Iris pigment epithelial cell (primary cell): ENCODE measurements at regions not wholly inside any gene's neighbourhood (a gene's known extent, or its start where the extent isn't known, plus 50 kb on each side); places are given as distances from the start of the nearest gene placed in this dataset.

ENCODE experiments used
- DNase-seq: peaks from one replicate; pipeline ENCODE4 v3.0.0-alpha.2; 2011; ENCODE audit warnings: low read depth

DNA sequence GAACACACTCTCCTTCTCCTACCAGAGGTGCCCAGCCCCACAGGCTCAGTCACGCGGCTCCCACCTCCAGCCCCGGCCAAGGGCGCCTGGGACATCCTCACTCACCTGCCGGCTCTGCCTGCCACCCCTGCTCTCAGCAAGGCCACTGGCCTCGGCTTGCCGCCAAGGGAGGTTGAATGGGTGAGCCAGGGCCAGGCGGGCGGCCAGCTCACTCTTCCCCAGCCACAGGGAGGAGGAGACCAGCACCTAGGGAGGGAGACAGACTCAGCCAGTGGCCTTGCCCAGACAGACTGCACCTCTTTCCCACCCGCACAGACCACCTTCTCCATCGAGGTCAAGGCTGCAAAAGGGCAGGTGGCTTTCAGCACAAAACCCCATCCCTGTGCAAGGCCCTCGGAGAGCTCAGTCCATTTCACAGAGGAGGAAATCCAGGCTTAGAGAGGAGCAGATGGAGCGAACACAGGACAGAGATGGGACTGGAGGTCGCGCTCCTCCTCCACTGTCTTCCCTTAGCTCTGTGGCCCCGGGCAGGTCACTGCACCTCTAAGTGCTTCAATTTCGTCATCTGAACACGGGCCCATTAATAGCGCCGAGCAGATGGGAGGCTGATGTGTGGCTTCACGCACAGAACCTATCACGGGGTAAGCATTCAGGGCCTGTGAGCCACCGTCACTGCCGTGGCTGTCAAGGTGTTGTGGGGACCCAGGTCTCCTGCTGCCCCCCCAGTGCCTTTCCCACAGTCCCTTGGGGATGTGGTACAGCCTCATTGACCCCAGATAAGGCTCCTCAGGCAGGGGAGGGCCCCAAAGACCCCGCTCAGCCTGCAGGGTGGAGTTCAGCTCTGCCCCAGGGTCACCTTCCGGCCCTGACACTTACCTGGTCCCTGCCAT lies 56.1 kb downstream of the RMI2 start:
- DNase-seq: no peak

DNA sequence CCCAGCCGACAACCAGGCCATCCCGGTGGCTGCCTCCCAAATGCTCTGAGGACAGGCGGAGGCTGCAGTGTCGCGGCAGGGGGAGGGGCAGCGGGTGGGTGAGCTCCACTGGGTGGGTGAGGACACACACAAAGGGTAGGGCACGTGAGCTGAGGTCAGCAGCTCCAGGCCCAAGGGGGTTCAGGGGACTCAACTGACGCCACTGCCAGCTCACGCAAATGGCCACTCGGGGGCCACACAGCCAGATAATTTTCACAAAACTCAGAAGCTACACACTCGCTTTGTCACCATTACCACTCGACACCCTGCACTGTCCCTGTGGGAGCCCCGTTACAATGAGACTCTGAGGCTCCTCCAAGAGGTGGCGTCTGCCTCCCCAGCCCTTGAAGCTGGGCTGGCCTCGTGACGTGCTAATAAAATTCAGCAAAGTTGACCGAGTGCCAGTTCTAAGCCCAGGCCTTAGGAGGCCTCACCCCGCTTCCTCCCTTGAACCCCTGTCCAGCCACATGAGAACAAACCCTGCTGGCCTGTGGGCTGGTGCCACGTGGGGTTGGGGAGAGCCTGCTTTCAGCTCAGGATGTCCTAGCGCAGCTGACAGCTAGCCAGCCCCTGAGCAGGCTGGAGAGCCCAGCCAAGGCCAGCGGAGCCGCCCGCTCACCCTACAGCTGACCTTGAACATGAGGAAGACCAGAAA lies 56.9 kb downstream of the RMI2 start:
- DNase-seq: no peak

DNA sequence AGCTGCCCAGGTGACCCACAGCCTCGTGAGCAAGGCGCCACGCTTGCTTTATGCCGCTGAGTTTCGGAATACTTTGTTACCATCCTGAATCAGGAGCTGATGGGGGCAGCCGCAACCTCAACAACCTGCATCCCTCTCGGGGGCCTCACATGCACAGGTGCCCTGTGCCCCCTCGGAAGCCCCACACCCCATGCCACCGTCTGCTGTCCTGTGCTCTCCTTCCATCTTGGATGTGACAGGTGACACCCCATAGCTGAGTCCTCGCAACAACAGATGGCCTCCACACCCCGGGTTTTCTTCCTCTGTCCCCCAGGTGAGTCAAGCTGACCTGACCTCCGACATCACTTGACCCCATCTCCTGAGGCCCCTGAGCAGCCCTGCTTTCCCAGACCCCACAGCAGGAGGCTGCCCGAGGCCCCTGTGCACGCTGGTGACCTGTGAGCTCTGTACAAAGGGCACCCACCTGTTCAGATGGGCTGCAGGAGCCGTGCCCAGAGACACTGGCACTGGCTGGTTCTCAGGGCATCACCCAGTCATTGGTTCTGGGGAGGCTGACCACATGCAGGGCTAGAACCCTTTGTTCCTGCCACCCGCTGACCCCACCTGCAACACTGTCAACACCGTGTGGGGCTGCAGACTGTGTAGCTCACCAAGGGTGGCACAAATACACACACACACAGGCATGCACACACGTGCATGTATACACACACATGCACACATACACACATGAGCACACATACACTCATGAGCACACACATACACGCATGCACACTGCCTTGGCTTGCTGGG lies 57.7 kb downstream of the RMI2 start:
- DNase-seq: no peak

DNA sequence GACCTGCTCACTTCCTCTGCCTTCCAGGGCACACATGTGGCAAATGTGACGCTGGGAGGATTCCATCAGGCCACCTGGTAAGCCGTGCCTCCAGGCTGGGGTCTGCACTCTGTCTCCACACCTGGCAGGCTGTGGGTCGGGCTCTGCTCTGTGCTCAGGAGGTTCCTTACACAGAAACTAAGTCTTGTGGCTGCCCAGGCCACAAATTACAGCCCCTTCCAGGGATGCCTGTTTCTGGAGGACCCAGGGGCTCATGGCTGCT lies 58.2 kb downstream of the RMI2 start:
- DNase-seq: no peak

DNA sequence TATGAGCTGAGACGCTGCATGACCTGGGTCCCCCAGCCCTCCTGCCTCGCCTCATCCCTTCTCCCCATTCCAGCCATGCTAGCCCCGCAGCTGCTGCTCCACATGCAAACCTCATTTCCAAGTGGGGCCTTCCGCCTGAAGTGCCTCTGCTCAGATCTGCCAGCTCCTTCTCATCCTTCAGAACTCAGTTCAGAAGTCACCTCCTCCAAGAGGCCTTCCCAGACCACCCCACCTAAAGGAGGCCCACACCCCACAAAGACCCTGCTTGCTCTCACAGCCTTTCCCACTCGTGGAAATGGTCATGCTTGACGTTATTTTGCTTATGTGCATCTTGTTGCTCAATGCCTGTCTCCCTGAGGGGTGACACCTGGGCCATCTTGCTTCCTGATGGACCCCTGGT lies 58.7 kb downstream of the RMI2 start:
- no peak for DNase-seq

DNA sequence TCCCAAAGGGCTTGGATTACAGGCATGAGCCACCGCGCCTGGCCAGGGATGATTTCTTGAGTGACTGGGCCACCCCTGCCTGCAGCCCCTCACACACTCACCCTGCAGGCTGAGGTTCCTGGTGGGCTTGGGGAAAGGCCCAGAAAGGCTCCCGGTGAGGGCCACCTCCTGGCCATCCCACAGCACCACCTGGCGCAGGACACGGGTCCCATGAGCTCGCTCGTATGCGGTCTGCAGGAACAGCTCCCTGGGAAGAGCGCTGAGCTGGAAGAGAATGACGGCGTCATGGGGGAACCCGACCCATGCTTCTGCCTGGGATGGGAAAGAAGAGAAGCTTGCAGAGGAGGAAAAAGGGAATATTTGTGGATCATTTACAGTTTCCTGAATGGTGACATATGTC lies 59.3 kb downstream of the RMI2 start:
- no peak for DNase-seq

DNA sequence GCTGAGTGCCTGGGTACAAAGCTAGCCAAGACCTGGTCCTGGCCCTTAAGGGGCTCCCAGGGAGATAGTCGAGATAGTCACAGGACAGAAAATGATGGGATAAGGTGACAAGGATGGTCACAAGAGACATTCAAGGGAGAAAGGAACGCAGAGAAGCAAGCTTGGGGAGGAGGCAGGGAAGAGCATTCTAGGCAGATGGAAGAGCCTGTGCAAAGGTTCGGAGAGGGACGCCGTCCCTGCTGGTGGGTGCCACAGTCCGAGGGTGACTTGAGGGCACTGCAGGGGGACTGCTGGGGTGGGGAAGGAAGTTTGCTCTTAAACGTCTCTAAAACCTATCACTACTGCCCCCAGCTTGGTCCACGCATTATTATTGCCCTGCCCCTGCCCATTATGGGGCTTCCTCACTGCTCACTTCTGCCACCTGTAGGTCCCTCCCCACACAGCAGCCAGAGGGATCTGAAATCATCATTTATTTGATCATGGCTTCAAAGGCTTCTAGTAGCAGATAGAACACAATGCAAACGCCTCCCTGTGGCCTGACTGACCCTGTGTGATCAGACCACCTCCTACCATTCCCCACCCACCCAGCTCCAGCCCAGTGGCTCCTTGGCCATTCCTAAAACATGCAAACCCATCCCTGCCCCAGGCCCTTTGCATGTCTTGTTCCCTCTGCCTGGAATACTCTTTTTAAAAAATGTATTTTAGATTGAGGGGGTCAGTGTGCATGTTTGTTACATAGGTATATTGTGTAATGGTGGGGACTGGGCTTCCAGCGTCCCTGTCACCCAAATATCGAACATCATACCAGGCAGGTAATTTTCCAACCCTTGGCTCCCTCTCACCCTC lies 60.3 kb downstream of the RMI2 start:
- peak; percentile 20 for DNase-seq

DNA sequence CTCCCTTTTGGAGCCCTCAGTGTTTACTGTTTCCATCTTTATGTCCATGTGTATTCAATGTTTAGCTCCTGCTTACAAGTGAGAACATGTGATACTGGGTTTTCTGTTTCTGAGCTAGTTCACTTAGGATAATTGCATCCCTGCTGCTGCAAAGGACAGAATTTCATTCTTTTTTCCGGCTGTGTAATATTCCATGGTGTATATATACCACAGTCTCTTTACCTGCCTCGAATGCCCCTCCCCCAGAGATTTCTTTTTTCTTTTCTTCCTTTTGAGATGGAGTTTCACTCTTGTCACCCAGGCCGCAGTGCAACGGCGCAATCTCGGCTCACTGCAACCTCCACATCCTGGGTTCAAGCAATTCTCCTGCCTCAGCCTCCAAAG lies 60.9 kb downstream of the RMI2 start:
- DNase-seq: no peak

DNA sequence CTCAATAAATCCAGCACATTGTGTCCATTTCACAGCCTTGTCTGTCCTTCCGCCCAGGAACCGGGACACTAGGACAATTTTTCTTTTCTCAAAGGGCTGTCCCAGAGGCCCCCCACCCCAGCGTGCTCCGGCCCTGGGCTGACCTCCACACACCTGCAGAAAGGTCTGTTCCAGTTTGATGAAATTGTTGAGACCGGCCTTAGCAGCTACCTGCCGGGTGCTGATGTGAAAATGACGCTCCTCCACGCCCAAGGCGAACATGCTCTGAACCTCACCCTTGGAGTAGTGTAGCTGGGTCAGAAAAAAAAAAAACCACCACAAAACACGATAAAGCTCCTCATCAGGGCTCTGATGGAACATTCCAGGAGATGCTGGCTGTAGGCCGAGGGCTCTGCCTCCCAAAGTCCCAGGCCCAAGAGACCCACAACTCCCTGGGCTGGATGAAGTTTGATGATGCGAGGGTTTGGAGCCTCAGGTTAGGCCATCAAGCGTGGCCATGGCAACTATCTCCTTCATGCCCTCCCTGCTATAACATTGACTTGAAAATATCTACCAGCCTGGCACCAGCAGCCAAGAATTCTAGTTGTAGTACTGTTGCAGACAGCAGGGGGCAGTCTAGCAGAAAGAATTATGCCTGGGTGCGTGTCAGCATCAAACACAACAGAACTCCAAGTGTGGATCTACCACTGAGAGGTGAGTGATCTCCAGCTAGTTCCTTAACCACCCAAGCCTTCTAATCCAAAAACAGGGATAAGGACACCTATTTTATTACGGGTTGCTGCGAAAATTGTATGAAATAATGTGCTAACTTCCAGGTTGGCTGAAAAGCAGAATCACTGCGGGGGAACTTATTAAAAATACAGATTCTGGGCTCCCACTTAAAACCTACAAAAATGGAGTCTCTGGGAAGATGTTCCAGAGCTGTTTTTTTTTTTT lies 62.1 kb downstream of the RMI2 start:
- peak; percentile 77 for DNase-seq

DNA sequence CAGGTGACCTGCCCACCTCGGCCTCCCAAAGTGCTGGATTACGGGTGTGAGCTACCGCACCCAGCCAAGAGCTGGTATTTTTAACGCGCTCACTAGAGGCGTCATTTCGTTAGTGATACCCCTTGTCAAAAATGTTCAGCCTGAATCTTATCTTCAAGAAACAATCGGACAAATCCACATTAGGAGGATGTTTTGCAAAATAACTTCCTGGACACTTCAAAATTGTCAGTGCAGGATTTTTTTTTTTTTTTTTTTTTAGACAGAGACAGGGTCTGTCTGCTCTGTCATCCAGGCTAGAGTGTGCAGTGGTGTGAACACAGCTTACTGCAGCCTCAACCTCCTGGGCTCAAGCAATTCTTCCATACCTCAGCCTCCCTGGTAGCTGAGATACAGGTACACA lies 63.0 kb downstream of the RMI2 start:
- peak; percentile 2 for DNase-seq

DNA sequence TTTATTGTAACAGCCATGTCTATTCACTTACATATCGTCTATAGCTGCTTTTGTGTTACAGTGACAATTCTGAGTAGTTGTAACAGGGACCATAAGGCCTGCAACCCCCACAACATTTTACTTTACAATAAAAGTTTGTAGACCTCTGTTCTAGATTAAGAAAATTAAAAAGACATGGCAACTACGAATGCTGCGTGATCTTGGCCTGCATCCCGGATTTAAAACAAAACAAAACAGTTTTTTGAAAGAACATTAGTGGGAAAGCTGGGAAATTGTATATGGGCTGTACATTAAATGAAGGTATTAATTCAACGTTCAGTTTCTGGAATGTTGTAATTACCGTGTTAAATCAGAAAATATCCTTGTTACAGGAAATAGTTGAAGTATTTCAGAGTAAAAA lies 64.1 kb downstream of the RMI2 start:
- peak; percentile 19 for DNase-seq

DNA sequence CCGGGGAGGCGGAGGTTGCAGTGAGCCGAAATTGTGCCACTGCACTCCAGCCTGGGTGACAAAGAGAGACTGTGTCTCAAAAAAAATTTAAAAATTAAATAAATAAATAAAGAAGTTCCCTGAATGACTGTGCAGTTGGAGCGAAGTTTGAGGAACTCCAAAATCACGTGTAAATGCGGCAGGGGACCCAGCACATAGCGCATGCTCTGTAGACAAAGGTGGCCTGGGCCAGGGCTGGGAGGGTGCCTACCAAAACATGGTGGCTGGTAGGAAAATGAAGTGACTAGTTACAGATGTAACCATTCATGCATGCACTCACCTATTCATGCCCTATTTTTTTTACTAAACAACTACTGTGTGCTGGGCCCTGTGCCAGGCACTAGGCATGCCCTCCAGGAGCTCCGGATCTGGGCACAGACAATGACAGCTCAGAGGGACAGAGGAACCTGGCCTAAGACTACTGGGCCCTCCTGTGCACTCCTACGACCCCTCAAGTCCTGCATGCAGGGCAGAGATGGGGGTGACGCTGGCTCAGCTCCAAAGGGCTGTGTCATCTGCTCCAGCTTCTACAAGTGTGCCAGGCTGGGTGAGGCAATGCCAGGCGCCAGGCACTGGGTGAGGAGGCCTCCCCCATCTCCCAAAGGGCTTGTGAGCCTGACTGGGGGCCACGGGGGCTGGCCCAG lies 65.3 kb downstream of the RMI2 start:
- no peak for DNase-seq

DNA sequence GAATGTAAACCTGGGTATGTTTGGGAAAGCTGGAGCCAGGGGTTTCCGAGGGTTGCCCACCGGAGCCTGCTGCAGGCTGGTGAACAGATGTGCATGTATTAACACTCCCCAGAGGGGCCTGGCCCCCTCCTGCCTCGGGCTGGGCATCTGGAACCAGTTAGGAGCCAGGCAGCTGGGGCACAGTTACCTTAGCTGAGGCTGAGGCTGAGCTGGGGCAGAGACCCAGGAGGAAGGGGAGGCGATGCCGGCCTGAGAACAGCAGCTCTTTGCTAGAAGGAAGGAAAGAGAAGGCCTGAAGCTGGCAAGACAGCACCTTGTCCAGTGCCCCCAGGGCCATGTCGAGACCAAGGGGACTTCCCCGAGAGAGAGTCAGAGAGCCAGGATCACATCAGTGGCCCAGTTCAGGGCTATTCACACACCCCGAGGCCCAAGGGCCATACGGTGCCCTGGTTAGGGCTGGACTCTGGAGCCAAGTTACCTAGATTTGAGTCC lies 65.8 kb downstream of the RMI2 start:
- no peak for DNase-seq

DNA sequence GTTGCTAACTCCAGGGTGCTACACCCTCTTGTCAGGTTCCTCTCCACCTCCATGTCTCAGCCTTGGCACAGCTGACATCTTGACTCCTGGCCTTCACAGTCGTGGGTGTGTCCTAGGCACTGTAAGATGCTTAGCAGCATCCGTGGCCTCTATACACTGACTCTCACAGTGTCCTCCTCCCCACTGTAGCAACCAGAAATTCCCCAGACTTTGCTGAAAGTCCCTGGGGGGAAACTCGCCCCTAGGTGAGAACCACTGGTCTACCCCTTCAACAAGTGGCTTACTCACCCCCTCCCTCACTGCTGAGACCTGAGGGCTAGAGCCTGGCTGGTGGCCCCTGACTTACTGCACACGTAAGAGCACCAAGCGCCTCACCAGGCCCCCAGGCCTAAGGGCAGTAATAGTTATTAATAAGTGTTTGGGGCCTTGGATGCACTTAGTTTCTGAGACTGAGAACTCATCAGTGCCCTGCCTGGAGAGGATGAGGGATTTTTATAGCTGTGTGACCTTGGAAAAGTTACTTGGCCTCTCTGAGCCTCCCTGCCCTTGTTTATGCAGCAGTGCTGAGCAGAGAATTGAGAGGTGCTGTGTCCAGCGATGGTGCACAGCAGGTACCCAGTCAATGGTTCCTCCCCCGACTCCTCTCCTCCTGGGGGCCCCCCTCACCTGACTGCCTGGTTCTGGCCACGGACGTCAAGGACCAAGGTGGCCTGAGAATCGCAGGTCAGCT lies 67.1 kb downstream of the RMI2 start:
- no peak for DNase-seq

DNA sequence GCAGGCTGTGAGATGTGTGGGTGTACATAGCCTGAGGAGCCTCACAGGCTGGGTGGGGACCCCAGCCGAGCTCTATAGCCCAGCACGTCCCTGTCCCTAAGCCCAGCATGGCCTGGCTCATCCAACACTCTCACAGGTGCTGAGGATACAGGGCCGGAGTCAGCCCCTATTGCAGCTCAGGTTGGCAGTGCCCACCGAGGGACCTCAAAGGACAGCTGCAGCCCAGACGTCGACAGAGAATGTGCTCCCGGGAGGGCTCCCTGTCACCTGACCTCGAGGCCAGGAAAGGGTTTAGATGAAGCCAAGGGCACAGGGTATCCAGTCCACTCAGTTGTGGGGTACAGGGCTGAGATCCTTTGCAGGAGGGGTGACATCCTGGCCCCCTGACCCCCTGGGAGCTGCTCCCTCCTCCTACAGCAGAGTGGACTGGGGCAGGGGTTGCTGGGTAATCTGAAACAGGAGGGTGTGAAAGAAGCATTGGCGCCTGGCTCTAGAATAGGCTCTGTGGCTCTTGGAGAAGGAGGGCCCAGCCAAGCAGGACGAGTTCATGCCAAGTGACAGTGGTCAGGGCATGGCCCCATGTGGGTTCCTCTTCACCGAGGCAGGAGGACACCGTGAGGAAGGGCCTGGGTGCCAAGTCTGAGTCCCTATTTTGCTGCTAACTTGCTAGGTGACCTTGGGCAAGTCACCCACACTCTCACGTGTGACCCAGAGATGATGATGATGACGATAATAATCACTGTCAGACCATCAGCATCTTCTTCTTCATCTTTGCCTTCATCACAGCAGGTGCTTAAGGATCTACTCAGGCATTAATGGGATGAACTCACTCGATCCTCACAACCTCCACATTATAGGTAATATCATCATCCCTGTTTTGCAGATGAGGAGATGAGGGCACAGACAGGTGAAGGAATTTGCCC lies 68.0 kb downstream of the RMI2 start:
- no peak for DNase-seq

DNA sequence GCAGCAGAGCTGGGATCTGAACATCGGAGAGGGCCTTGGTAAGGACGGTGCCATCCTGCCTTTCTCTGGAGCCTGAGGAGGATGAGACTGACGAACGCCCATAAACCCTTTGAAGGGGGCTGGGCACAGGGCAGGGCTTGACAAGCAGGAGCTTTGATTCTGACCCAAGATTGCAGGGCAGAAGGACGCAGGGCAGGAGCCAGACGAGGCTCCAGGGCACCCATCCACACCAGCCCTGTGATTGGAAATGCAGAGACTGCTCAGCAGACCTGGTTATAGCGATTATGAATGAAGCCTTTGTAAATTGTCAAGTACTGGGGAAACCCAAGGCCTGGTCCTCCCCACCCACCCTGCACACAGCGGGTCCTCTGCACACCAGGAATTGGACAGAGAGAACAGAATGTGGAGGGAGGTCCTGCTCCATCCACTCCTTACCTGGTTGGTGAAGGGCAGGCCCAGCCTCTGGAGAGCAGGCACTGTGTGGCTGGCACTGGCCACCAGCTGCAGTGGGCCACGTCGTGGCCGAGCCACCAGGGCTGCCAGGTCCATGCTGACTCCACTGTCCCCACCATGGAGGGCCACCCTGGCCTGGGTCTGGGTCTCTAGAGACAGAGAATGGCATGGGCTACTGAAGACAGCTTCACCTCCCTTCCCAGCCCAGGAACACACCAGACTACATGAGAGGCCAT lies 68.8 kb downstream of the RMI2 start:
- DNase-seq: no peak

DNA sequence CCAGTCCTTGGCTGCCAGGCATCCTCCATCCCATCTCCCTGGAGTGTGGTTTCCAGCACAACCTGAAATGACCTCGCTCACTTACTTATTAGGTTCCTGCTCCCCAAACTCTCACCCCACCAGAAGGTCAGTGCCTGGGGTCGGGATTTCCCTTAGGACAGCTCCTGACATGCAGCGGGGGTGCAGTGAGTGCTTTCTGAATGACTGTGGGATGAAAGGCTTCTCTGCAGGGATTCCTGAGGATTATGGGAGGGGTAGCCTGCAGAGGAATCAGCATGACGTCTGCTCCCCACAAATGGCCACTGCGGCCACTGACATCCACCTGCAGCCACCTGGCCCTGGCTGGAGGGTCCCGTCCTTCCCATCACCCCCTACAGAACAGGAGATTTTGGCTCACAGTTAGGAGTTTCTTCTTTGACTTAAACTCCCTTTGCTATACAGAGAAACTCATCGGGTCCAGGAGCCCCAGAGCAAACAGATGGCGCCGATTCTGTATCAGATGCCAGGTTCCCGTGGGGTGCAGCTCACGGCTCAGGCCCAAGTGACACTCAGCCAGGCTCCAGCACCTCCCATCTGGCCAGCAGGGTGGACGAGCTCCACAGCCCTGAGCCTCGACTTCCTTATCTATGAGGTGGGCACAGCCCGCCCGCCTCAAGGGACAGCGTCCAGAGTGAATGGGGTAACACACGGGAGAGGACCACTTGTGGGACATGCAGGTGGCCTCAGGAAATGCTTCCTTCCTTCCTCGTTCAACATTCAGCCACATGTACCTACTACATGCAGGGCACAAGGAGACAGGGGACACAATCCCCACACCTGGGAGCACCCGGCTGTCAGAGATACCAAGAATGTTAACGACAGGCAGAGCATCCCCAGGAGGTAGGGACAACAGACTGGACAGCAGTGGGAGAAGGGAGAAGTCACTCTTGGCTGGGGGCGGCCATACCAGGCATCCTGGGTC lies 69.8 kb downstream of the RMI2 start:
- DNase-seq: no peak
